IMR-90 (cell line): ENCODE measurements at regions not wholly inside any gene's neighbourhood (a gene's known extent, or its start where the extent isn't known, plus 50 kb on each side); places are given as distances from the start of the nearest gene placed in this dataset.

Experiments used
- ATAC-seq: fragments of 200-7000 bp; cut with Tn5 transposase; 2 replicates; pipeline ENCODE4 v1.9.1; 2020; ENCODE audit warnings: low read depth, mild to moderate bottlenecking, moderate library complexity
- BruUV-seq: library from RNA; stranded (reverse); fragments of 400-500 nt; replicated peaks from 2 replicates; lab custom pipeline; 2021; lab: Mats Ljungman, UMichigan
- CTCF ChIA-PET: fragments of 300-600 bp; formaldehyde crosslinking; extraction: SDS; loops from one replicate; lab custom pipeline; 2021; ENCODE audit warnings: antibody characterized with exemption; lab: Yijun Ruan, JAX
- POLR2A ChIA-PET: fragments of 300-600 bp; sonication (Branson Sonifier 250); formaldehyde crosslinking; loops from one replicate; lab custom pipeline; 2022; ENCODE audit warnings: antibody characterized with exemption; ENCODE audit not compliant: unreplicated experiment; lab: Charles Lee
- DNase-seq: peaks from one replicate; pipeline ENCODE4 v3.0.0; 2013
- H2AFZ ChIP-seq: replicated peaks from 2 replicates; pipeline ENCODE3; 2013; ENCODE audit warnings: low read length, mild to moderate bottlenecking; ENCODE audit not compliant: poor library complexity
- H2AK5ac ChIP-seq: 2 replicates; pipeline ENCODE4 v1.6.1; 2013; ENCODE audit warnings: low read depth, low read length, inconsistent platforms
- H2AK9ac ChIP-seq: replicated peaks from 2 replicates; pipeline ENCODE3; 2013; ENCODE audit warnings: mild to moderate bottlenecking, low read depth, low read length, moderate library complexity; ENCODE audit not compliant: poor library complexity
- H2BK120ac ChIP-seq: 2 replicates; pipeline ENCODE4 v1.6.1; 2013; ENCODE audit warnings: low read depth, low read length, inconsistent platforms
- H2BK15ac ChIP-seq: 3 replicates; pipeline ENCODE4 v1.6.1; 2013; ENCODE audit warnings: low read depth, low read length, inconsistent platforms
- H2BK20ac ChIP-seq: 2 replicates; pipeline ENCODE4 v1.6.1; 2013; ENCODE audit warnings: low read depth, mild to moderate bottlenecking, inconsistent platforms, low read length, moderate library complexity
- H2BK5ac ChIP-seq: 2 replicates; pipeline ENCODE4 v1.6.1; 2013; ENCODE audit warnings: mild to moderate bottlenecking, low read depth, low read length, inconsistent platforms; ENCODE audit not compliant: poor library complexity, severe bottlenecking
- H3K14ac ChIP-seq: replicated peaks from 2 replicates; pipeline ENCODE4 v1.6.1; 2013; ENCODE audit warnings: low read depth, low read length, inconsistent platforms
- H3K18ac ChIP-seq: 2 replicates; pipeline ENCODE4 v1.6.1; 2013; ENCODE audit warnings: low read depth, low read length, control low read depth
- H3K23ac ChIP-seq: 2 replicates; pipeline ENCODE4 v1.6.1; 2013; ENCODE audit warnings: low read depth, low read length, inconsistent platforms
- H3K27ac ChIP-seq: 2 replicates; pipeline ENCODE4 v1.5.1; 2013; ENCODE audit warnings: mild to moderate bottlenecking, control low read depth, low read length; ENCODE audit not compliant: insufficient read depth
- H3K27me3 ChIP-seq: 2 replicates; pipeline ENCODE4 v1.6.1; 2013; ENCODE audit warnings: low read length; ENCODE audit not compliant: control insufficient read depth, insufficient read depth
- H3K36me3 ChIP-seq: 2 replicates; pipeline ENCODE4 v1.6.1; 2013; ENCODE audit warnings: low read length, mixed read lengths; ENCODE audit not compliant: control insufficient read depth, insufficient read depth
- H3K4ac ChIP-seq: 2 replicates; pipeline ENCODE4 v1.6.1; 2013; ENCODE audit warnings: low read depth, low read length, inconsistent platforms
- H3K4me1 ChIP-seq: 2 replicates; pipeline ENCODE4 v1.6.1; 2013; ENCODE audit warnings: low read length, mixed read lengths; ENCODE audit not compliant: control insufficient read depth, insufficient read depth
- H3K4me2 ChIP-seq: 2 replicates; pipeline ENCODE4 v1.6.1; 2013; ENCODE audit warnings: low read depth, mild to moderate bottlenecking, control low read depth, low read length, moderate library complexity
- H3K4me3 ChIP-seq: 2 replicates; pipeline ENCODE4 v1.5.1; 2013; ENCODE audit warnings: low read depth, mild to moderate bottlenecking, control low read depth, low read length, moderate library complexity; ENCODE audit not compliant: insufficient read depth
- H3K56ac ChIP-seq: 2 replicates; pipeline ENCODE4 v1.6.1; 2013; ENCODE audit warnings: low read length, inconsistent platforms; ENCODE audit not compliant: insufficient read depth; ENCODE audit errors: extremely low read depth
- H3K79me1 ChIP-seq, 2 experiments: 2 replicates each; pipeline ENCODE4 v1.6.1; 2013; ENCODE audit warnings: low read length in 2 of 2, inconsistent platforms in 1 of 2, low read depth in 1 of 2
- H3K9ac ChIP-seq: 2 replicates; pipeline ENCODE4 v1.6.1; 2013; ENCODE audit warnings: low read depth, low read length, control low read depth
- H3K9me1 ChIP-seq: 2 replicates; pipeline ENCODE4 v1.6.1; 2013; ENCODE audit warnings: low read length, inconsistent platforms; ENCODE audit not compliant: insufficient read depth
- H3K9me3 ChIP-seq: 2 replicates; pipeline ENCODE4 v1.6.1; 2013; ENCODE audit warnings: low read length; ENCODE audit not compliant: control insufficient read depth, insufficient read depth
- H4K20me1 ChIP-seq: 2 replicates; pipeline ENCODE4 v1.6.1; 2013; ENCODE audit warnings: low read length, inconsistent platforms; ENCODE audit not compliant: insufficient read depth
- H4K5ac ChIP-seq: 2 replicates; pipeline ENCODE4 v1.6.1; 2013; ENCODE audit warnings: mild to moderate bottlenecking, low read depth, low read length, control low read depth
- H4K8ac ChIP-seq, 2 experiments: 2 replicates each; pipeline ENCODE4 v1.6.1; 2013; ENCODE audit warnings: low read depth in 2 of 2, low read length in 2 of 2, control low read depth in 1 of 2, inconsistent platforms in 1 of 2
- H4K91ac ChIP-seq: 2 replicates; pipeline ENCODE4 v1.6.1; 2013; ENCODE audit warnings: low read depth, low read length, inconsistent platforms; ENCODE audit not compliant: insufficient read depth
- BHLHE40 ChIP-seq: fragments of 150-350 bp; IDR thresholded peaks from 2 replicates; pipeline ENCODE4 v1.6.1; 2016; ENCODE audit warnings: mild to moderate bottlenecking, low read depth, low read length
- MAFK ChIP-seq: IDR thresholded peaks from 2 replicates; pipeline ENCODE4 v1.6.1; 2012; ENCODE audit warnings: low read depth, low read length, improper control_type of control experiment
- NFE2L2 ChIP-seq: fragments of 150-350 bp; IDR thresholded peaks from 2 replicates; pipeline ENCODE4 v1.6.1; 2016; ENCODE audit warnings: low read depth, mild to moderate bottlenecking, low read length
- POLR2A ChIP-seq: IDR thresholded peaks from 2 replicates; pipeline ENCODE4 v1.6.1; 2012; ENCODE audit warnings: mild to moderate bottlenecking, low read depth, low read length
- RFX5 ChIP-seq: IDR thresholded peaks from 2 replicates; pipeline ENCODE4 v1.8.0; 2012; ENCODE audit warnings: low read depth, mild to moderate bottlenecking, low read length, moderate library complexity
- USF2 ChIP-seq: fragments of 150-350 bp; IDR thresholded peaks from 2 replicates; pipeline ENCODE4 v1.6.1; 2017; ENCODE audit warnings: mild to moderate bottlenecking, antibody characterized with exemption, low read length, low read depth
- WGBS, 2 experiments: methylation state at CpG; one replicate each; pipeline versions ENCODE4 v1.1.5 to v1.1.7; 2013; ENCODE audit warnings: missing lambda C conversion rate in 2 of 2; ENCODE audit not compliant: insufficient read length in 1 of 2; ENCODE audit errors: extremely low coverage in 2 of 2; 5-methylcytosine and 5-hydroxymethylcytosine counted together
- dilution Hi-C: fragments of 300-500 bp; cut with HindIII; formaldehyde crosslinking; loops from one replicate; pipeline ENCODE4 v1.14.3; 2018; ENCODE audit warnings: low sequenced_read_pairs; ENCODE audit not compliant: unreplicated experiment
- in situ Hi-C: fragments of 300-500 bp; cut with MboI; formaldehyde crosslinking; loops from 3 replicates; pipeline ENCODE4 v1.14.3; 2019; ENCODE audit warnings: low sequenced_read_pairs, inconsistent platforms, mixed read lengths
- intact Hi-C: fragments of 100-400 bp; cut with micrococcal nuclease; formaldehyde crosslinking; loops from 2 replicates; pipeline ENCODE4 v1.10.0; 2022

- Histone ChIP-seq H4K20me1 (no peaks in the 10 kb centered on the region), H2AK5ac (no peak overlapping the region), H3K27ac (no peak overlapping the region), H4K91ac (no peak overlapping the region), H3K4me2 (no peak overlapping the region), H3K56ac (no peak overlapping the region), H3K4me1 (peaks cover 8% of the 10 kb centered on the region; the same call in 1 of the 2 replicates), H2BK15ac (no peak overlapping the region), H3K18ac (no peak overlapping the region), H4K8ac (no peak overlapping the region), H3K27me3 (peaks cover 6% of the 10 kb centered on the region), H3K9me1 (peaks cover 4% of the 10 kb centered on the region; the same call in 1 of the 2 replicates), H2AK9ac (no peak overlapping the region), H2AFZ (no peak overlapping the region), H3K23ac (no peak overlapping the region), H3K79me1 (no peaks in the 10 kb centered on the region), H2BK120ac (no peak overlapping the region), H3K9ac (no peak overlapping the region), H3K4ac (no peak overlapping the region), H2BK5ac (no peak overlapping the region), H3K36me3 (no peaks in the 10 kb centered on the region), H3K4me3 (no peak overlapping the region), H3K9me3 (peaks cover 3% of the 10 kb centered on the region; the same call in 1 of the 2 replicates), H4K5ac (no peak overlapping the region), H2BK20ac (no peak overlapping the region), H3K14ac (no peak overlapping the region)
- DNase-seq (no peak), ATAC-seq (no peak)
- dilution Hi-C loops: no loop called here
- intact Hi-C loops: no loop called here
- WGBS, 2 experiments: no CpG with 5 or more reads among the region's 1 CpG
- POLR2A ChIA-PET: no interaction called here
- CTCF ChIA-PET: interaction anchor here (0.7 kb wide), 1 partner anchor 1534 kb away, joined by 3 read pairs; no protein-coding TSS in a partner anchor
- TF ChIP-seq NFE2L2 (no peak), BHLHE40 (no peak), POLR2A (no peak), USF2 (no peak), RFX5 (no peak), MAFK (no peak)
- BruUV-seq: no TSS peak
- in situ Hi-C loops: no loop called here
Observed at GRCh38 chr1:228887960-228888359, 152.7 kb downstream of the RHOU start.
